Right lobe of liver (tissue), 4 donors: ENCODE measurements at regions not wholly inside any gene's neighbourhood (a gene's known extent, or its start where the extent isn't known, plus 50 kb on each side); places are given as distances from the start of the nearest gene placed in this dataset.

Experiments
- CTCF ChIP-seq, 4 donors: fragments of 200-600 bp in 3 of 4; fragments of 450-650 bp in 1 of 4; IDR thresholded peaks; one replicate each; pipeline versions ENCODE4 v1.5.1 to v1.8.0; 2016 to 2022; ENCODE audit warnings: antibody characterized with exemption in 4 of 4, mild to moderate bottlenecking in 2 of 4
- POLR2A ChIP-seq: fragments of 450-650 bp; IDR thresholded peaks from one replicate; pipeline ENCODE4 v1.6.1; 2017; ENCODE audit warnings: antibody characterized with exemption, mild to moderate bottlenecking
- donor health status: DM: no; HTN: no; CAD: no.
- donor health status: DM: no; HTN: no; CAD: no.
- donor health status: DM: no; HTN: yes; CAD: no.

- TF ChIP-seq CTCF (IDR thresholded peaks at IDR 0.05) = no peak
- no peak for TF ChIP-seq POLR2A
Measured at GRCh38 chr15:79765081-79765480, 131.7 kb downstream of the MTHFS start.
